GM23338 (cell line): ENCODE measurements at regions not wholly inside any gene's neighbourhood (a gene's known extent, or its start where the extent isn't known, plus 50 kb on each side); places are given as distances from the start of the nearest gene placed in this dataset.

Experiments
- ATAC-seq: fragments of 200-7000 bp; cut with Tn5 transposase; 3 replicates; pipeline ENCODE4 v1.9.1; 2020
- DNase-seq: peaks from one replicate; pipeline ENCODE4 v3.0.0-alpha.2; 2015; ENCODE audit warnings: low spot score
- H2AFZ ChIP-seq: fragments of 200-600 bp; sonication (generic); 2 replicates; pipeline ENCODE4 v1.8.0; 2016; ENCODE audit warnings: antibody characterized with exemption, mild to moderate bottlenecking, moderate library complexity
- H3F3A ChIP-seq: fragments of 200-600 bp; sonication (generic); replicated peaks from 2 replicates; pipeline ENCODE4 v1.8.0; 2017; ENCODE audit warnings: antibody characterized with exemption, mixed run types, low read depth
- H3K27ac ChIP-seq: fragments of 200-600 bp; sonication (generic); 2 replicates; pipeline ENCODE4 v1.6.1; 2016; ENCODE audit warnings: low read depth
- H3K27me3 ChIP-seq: fragments of 200-600 bp; sonication (generic); 2 replicates; pipeline ENCODE4 v1.8.0; 2016; ENCODE audit warnings: mild to moderate bottlenecking, mixed run types, moderate library complexity; ENCODE audit not compliant: insufficient read depth
- H3K36me3 ChIP-seq: fragments of 200-600 bp; sonication (generic); 2 replicates; pipeline ENCODE4 v1.8.0; 2016; ENCODE audit warnings: mild to moderate bottlenecking; ENCODE audit not compliant: insufficient read depth
- H3K4me1 ChIP-seq: fragments of 200-600 bp; sonication (generic); 2 replicates; pipeline ENCODE4 v1.8.0; 2016; ENCODE audit warnings: mild to moderate bottlenecking, moderate library complexity; ENCODE audit not compliant: insufficient read depth
- H3K4me2 ChIP-seq: fragments of 200-600 bp; sonication (generic); 2 replicates; pipeline ENCODE4 v1.7.1; 2017; ENCODE audit warnings: mixed run types
- H3K4me3 ChIP-seq: fragments of 200-600 bp; sonication (generic); 2 replicates; pipeline ENCODE4 v1.6.1; 2016; ENCODE audit warnings: mixed run types
- H3K79me2 ChIP-seq: fragments of 200-600 bp; sonication (generic); replicated peaks from 2 replicates; pipeline ENCODE4 v1.8.0; 2017; ENCODE audit warnings: mild to moderate bottlenecking; ENCODE audit not compliant: insufficient read depth
- H3K9me2 ChIP-seq: fragments of 200-600 bp; sonication (generic); 2 replicates; pipeline ENCODE4 v1.8.0; 2017; ENCODE audit not compliant: insufficient read depth
- H4K20me1 ChIP-seq: fragments of 200-600 bp; sonication (generic); replicated peaks from 2 replicates; pipeline ENCODE4 v1.8.0; 2017; ENCODE audit warnings: mild to moderate bottlenecking; ENCODE audit not compliant: insufficient read depth
- H3K27ac Mint-ChIP-seq: 2 replicates; pipeline ENCODE4 v1.8.0; 2020; ENCODE audit warnings: inconsistent platforms, mild to moderate bottlenecking, moderate library complexity, mixed read lengths
- H3K27me3 Mint-ChIP-seq: 3 replicates; pipeline ENCODE4 v1.8.0; 2022; ENCODE audit warnings: low read depth, mild to moderate bottlenecking, moderate library complexity, mixed read lengths, inconsistent platforms; ENCODE audit not compliant: insufficient read depth, poor library complexity
- H3K36me3 Mint-ChIP-seq: 3 replicates; pipeline ENCODE4 v1.8.0; 2021; ENCODE audit warnings: low read depth, mild to moderate bottlenecking, inconsistent platforms, moderate library complexity, mixed read lengths
- H3K4me1 Mint-ChIP-seq: 3 replicates; pipeline ENCODE4 v1.8.0; 2020; ENCODE audit warnings: mild to moderate bottlenecking, inconsistent platforms, mixed read lengths
- H3K4me3 Mint-ChIP-seq: 3 replicates; pipeline ENCODE4 v1.8.0; 2021; ENCODE audit warnings: moderate library complexity, mild to moderate bottlenecking, inconsistent platforms, mixed read lengths
- H3K9me3 Mint-ChIP-seq: 3 replicates; pipeline ENCODE4 v1.8.0; 2020; ENCODE audit warnings: moderate library complexity, mild to moderate bottlenecking, inconsistent platforms, mixed read lengths
- EZH2 ChIP-seq: fragments of 200-600 bp; sonication (generic); IDR thresholded peaks from one replicate; pipeline ENCODE4 v1.8.0; 2017; ENCODE audit warnings: antibody characterized with exemption, mild to moderate bottlenecking, low read depth; ENCODE audit not compliant: unreplicated experiment
- EZH2phosphoT487 ChIP-seq: fragments of 200-600 bp; sonication (generic); IDR thresholded peaks from one replicate; pipeline ENCODE4 v1.8.1; 2018; ENCODE audit warnings: antibody characterized with exemption; ENCODE audit not compliant: unreplicated experiment
- JUNB ChIP-seq: IDR thresholded peaks from one replicate; pipeline ENCODE4 v1.6.1; 2016; ENCODE audit warnings: antibody characterized with exemption; ENCODE audit not compliant: unreplicated experiment
- POLR2AphosphoS5 ChIP-seq: IDR thresholded peaks from 2 replicates; pipeline ENCODE4 v1.6.1; 2016; ENCODE audit warnings: antibody characterized with exemption, low read depth
- ZNF114 ChIP-seq: fragments of 250-450 bp; sonication (Bioruptor Pico); IDR thresholded peaks from 2 replicates; pipeline ENCODE4 v1.5.0; 2020; ENCODE audit warnings: mild to moderate bottlenecking, moderate library complexity
- ZNF331 ChIP-seq: fragments of 250-450 bp; sonication (Bioruptor Pico); IDR thresholded peaks from 2 replicates; pipeline ENCODE4 v1.5.0; 2020; ENCODE audit warnings: low read depth, mild to moderate bottlenecking, moderate library complexity
- TF ChIP-seq, protein P1 (sequence below): IDR thresholded peaks from 2 replicates; pipeline ENCODE4 v1.6.1; 2016; ENCODE audit warnings: antibody characterized with exemption
- TF ChIP-seq, protein P2 (sequence below): fragments of 250-450 bp; sonication (Bioruptor Pico); IDR thresholded peaks from 2 replicates; pipeline ENCODE4 v1.5.0; 2020; ENCODE audit warnings: mild to moderate bottlenecking, moderate library complexity
- TF ChIP-seq, protein P3 (sequence below), 2 experiments: fragments of 200-600 bp in 1 of 2; sonication (generic) in 1 of 2; conservative IDR thresholded peaks; 2 replicates each; pipeline versions ENCODE4 v1.5.1 to v1.6.1; 2016 to 2017; ENCODE audit warnings: antibody characterized with exemption in 2 of 2, low read depth in 2 of 2, mild to moderate bottlenecking in 2 of 2, moderate library complexity in 1 of 2
- TF ChIP-seq, protein P4 (sequence below): IDR thresholded peaks from one replicate; pipeline ENCODE4 v1.6.1; 2018; ENCODE audit warnings: antibody characterized with exemption; ENCODE audit not compliant: unreplicated experiment

DNA sequence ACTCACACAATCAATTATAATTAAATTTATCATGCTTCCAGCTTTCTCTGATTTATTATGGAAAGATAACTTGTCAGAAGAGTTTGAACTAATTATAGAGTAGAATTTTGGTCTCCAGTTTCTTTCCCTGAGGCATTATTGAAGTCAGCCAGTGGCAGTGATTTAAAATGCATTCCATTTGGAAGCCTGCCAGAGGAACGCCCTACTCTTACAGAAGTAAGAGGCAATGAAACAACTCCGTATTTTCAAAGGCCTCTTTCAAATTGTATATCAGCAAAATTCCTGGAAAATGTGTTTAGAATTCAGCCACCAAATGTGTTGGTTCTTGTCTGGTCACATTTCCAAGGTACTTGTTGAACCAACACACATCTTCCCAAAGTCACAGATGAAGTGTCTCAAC is 640.9 kb downstream of the SEMA5A start (continued):
- TF ChIP-seq, protein P1, sequence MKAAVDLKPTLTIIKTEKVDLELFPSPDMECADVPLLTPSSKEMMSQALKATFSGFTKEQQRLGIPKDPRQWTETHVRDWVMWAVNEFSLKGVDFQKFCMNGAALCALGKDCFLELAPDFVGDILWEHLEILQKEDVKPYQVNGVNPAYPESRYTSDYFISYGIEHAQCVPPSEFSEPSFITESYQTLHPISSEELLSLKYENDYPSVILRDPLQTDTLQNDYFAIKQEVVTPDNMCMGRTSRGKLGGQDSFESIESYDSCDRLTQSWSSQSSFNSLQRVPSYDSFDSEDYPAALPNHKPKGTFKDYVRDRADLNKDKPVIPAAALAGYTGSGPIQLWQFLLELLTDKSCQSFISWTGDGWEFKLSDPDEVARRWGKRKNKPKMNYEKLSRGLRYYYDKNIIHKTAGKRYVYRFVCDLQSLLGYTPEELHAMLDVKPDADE, result no peak
- no peak for TF ChIP-seq EZH2

DNA sequence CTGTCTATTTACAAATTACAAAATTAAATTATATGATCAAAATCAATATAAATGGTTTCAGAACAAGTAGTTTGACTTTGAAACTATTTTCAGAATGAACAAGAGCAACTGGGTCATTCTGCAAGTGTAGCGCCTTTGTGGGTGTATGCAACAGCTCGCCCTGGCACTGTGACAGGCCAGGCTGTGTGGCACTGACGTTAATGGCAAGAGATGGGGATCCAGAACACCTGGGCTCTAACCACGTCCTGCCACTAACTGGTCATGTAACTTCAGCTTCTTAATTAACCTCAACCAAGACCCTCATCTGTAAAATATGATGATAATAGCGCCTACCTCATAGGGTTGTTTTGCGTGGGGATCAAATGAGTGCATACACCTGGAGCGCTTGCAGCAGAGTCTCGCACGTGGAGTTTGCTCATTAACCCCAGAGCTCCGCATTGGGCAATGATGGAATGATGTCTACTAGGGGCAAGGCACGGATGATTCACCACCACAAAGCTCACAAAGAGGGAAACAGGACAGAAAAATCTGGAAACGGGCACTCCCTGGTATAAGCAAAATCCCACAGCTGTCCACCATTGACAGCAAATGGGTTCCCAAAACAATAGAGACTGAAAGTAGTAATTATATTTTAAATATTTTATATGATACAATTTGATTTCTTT is 639.4 kb downstream of the SEMA5A start:
- Mint-ChIP-seq H3K36me3 (no peaks in the 10 kb centered on the region), H3K27ac (no peak overlapping the region), H3K4me1 (no peaks in the 10 kb centered on the region), H3K4me3 (no peak overlapping the region), H3K27me3 (no peaks in the 10 kb centered on the region), H3K9me3 (no peaks in the 10 kb centered on the region)
- ATAC-seq (no peak), DNase-seq (no peak)
- H3K9me2 ChIP-seq, result no peaks in the 10 kb centered on the region
- no peaks in the 10 kb centered on the region for H4K20me1 ChIP-seq
- no peaks in the 10 kb centered on the region for H3F3A ChIP-seq
- H3K79me2 ChIP-seq, result no peaks in the 10 kb centered on the region
- H3K4me2 ChIP-seq, result no peak overlapping the region
- no peaks in the 10 kb centered on the region for H3K27me3 ChIP-seq
- H2AFZ ChIP-seq, result no peak overlapping the region
- H3K4me3 ChIP-seq, result no peak overlapping the region
- H3K36me3 ChIP-seq, result no peaks in the 10 kb centered on the region
- no peak overlapping the region for H3K27ac ChIP-seq
- H3K4me1 ChIP-seq, result no peaks in the 10 kb centered on the region
- TF ChIP-seq, protein P2, sequence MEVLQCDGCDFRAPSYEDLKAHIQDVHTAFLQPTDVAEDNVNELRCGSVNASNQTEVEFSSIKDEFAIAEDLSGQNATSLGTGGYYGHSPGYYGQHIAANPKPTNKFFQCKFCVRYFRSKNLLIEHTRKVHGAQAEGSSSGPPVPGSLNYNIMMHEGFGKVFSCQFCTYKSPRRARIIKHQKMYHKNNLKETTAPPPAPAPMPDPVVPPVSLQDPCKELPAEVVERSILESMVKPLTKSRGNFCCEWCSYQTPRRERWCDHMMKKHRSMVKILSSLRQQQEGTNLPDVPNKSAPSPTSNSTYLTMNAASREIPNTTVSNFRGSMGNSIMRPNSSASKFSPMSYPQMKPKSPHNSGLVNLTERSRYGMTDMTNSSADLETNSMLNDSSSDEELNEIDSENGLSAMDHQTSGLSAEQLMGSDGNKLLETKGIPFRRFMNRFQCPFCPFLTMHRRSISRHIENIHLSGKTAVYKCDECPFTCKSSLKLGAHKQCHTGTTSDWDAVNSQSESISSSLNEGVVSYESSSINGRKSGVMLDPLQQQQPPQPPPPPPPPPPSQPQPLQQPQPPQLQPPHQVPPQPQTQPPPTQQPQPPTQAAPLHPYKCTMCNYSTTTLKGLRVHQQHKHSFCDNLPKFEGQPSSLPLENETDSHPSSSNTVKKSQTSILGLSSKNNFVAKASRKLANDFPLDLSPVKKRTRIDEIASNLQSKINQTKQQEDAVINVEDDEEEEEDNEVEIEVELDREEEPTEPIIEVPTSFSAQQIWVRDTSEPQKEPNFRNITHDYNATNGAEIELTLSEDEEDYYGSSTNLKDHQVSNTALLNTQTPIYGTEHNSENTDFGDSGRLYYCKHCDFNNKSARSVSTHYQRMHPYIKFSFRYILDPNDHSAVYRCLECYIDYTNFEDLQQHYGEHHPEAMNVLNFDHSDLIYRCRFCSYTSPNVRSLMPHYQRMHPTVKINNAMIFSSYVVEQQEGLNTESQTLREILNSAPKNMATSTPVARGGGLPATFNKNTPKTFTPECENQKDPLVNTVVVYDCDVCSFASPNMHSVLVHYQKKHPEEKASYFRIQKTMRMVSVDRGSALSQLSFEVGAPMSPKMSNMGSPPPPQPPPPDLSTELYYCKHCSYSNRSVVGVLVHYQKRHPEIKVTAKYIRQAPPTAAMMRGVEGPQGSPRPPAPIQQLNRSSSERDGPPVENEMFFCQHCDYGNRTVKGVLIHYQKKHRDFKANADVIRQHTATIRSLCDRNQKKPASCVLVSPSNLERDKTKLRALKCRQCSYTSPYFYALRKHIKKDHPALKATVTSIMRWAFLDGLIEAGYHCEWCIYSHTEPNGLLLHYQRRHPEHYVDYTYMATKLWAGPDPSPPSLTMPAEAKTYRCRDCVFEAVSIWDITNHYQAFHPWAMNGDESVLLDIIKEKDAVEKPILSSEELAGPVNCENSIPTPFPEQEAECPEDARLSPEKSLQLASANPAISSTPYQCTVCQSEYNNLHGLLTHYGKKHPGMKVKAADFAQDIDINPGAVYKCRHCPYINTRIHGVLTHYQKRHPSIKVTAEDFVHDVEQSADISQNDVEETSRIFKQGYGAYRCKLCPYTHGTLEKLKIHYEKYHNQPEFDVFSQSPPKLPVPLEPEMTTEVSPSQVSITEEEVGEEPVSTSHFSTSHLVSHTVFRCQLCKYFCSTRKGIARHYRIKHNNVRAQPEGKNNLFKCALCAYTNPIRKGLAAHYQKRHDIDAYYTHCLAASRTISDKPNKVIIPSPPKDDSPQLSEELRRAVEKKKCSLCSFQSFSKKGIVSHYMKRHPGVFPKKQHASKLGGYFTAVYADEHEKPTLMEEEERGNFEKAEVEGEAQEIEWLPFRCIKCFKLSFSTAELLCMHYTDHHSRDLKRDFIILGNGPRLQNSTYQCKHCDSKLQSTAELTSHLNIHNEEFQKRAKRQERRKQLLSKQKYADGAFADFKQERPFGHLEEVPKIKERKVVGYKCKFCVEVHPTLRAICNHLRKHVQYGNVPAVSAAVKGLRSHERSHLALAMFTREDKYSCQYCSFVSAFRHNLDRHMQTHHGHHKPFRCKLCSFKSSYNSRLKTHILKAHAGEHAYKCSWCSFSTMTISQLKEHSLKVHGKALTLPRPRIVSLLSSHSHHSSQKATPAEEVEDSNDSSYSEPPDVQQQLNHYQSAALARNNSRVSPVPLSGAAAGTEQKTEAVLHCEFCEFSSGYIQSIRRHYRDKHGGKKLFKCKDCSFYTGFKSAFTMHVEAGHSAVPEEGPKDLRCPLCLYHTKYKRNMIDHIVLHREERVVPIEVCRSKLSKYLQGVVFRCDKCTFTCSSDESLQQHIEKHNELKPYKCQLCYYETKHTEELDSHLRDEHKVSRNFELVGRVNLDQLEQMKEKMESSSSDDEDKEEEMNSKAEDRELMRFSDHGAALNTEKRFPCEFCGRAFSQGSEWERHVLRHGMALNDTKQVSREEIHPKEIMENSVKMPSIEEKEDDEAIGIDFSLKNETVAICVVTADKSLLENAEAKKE, result no peak
- TF ChIP-seq, protein P3, sequence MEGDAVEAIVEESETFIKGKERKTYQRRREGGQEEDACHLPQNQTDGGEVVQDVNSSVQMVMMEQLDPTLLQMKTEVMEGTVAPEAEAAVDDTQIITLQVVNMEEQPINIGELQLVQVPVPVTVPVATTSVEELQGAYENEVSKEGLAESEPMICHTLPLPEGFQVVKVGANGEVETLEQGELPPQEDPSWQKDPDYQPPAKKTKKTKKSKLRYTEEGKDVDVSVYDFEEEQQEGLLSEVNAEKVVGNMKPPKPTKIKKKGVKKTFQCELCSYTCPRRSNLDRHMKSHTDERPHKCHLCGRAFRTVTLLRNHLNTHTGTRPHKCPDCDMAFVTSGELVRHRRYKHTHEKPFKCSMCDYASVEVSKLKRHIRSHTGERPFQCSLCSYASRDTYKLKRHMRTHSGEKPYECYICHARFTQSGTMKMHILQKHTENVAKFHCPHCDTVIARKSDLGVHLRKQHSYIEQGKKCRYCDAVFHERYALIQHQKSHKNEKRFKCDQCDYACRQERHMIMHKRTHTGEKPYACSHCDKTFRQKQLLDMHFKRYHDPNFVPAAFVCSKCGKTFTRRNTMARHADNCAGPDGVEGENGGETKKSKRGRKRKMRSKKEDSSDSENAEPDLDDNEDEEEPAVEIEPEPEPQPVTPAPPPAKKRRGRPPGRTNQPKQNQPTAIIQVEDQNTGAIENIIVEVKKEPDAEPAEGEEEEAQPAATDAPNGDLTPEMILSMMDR (conservative IDR thresholded peaks at IDR 0.05; ENCODE audit: low read depth in 2 of 2), result no peak
- TF ChIP-seq EZH2phosphoT487 (no peak), POLR2AphosphoS5 (no peak), ZNF114 (no peak), EZH2 (no peak), JUNB (no peak), ZNF331 (no peak)
- TF ChIP-seq, protein P1, result no peak
- TF ChIP-seq, protein P4, sequence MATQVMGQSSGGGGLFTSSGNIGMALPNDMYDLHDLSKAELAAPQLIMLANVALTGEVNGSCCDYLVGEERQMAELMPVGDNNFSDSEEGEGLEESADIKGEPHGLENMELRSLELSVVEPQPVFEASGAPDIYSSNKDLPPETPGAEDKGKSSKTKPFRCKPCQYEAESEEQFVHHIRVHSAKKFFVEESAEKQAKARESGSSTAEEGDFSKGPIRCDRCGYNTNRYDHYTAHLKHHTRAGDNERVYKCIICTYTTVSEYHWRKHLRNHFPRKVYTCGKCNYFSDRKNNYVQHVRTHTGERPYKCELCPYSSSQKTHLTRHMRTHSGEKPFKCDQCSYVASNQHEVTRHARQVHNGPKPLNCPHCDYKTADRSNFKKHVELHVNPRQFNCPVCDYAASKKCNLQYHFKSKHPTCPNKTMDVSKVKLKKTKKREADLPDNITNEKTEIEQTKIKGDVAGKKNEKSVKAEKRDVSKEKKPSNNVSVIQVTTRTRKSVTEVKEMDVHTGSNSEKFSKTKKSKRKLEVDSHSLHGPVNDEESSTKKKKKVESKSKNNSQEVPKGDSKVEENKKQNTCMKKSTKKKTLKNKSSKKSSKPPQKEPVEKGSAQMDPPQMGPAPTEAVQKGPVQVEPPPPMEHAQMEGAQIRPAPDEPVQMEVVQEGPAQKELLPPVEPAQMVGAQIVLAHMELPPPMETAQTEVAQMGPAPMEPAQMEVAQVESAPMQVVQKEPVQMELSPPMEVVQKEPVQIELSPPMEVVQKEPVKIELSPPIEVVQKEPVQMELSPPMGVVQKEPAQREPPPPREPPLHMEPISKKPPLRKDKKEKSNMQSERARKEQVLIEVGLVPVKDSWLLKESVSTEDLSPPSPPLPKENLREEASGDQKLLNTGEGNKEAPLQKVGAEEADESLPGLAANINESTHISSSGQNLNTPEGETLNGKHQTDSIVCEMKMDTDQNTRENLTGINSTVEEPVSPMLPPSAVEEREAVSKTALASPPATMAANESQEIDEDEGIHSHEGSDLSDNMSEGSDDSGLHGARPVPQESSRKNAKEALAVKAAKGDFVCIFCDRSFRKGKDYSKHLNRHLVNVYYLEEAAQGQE, result no peak
